GM23248 (cell line): ENCODE measurements at regions not wholly inside any gene's neighbourhood (a gene's known extent, or its start where the extent isn't known, plus 50 kb on each side); places are given as distances from the start of the nearest gene placed in this dataset.

Source experiments
- DNase-seq: peaks from one replicate; pipeline ENCODE4 v3.0.0-alpha.2; 2015
- H2AFZ ChIP-seq: fragments of 200-600 bp; sonication (generic); 2 replicates; pipeline ENCODE4 v1.6.1; 2016; ENCODE audit warnings: antibody characterized with exemption
- H3F3A ChIP-seq: fragments of 200-600 bp; sonication (generic); 2 replicates; pipeline ENCODE4 v1.6.1; 2016; ENCODE audit warnings: mild to moderate bottlenecking, antibody characterized with exemption, mixed run types; ENCODE audit not compliant: insufficient read depth
- H3K27ac ChIP-seq: fragments of 200-600 bp; sonication (generic); 2 replicates; pipeline ENCODE4 v1.5.1; 2016; ENCODE audit warnings: mild to moderate bottlenecking
- H3K27me3 ChIP-seq: fragments of 200-600 bp; sonication (generic); replicated peaks from 2 replicates; pipeline ENCODE4 v1.6.1; 2016; ENCODE audit warnings: mild to moderate bottlenecking; ENCODE audit not compliant: insufficient read depth
- H3K36me3 ChIP-seq: fragments of 200-600 bp; sonication (generic); 2 replicates; pipeline ENCODE4 v1.6.1; 2016; ENCODE audit warnings: low read depth, mild to moderate bottlenecking
- H3K4me1 ChIP-seq: fragments of 200-600 bp; sonication (generic); 2 replicates; pipeline ENCODE4 v1.6.1; 2016; ENCODE audit warnings: mild to moderate bottlenecking; ENCODE audit not compliant: insufficient read depth
- H3K4me2 ChIP-seq: fragments of 200-600 bp; sonication (generic); one replicate; pipeline ENCODE4 v1.6.1; 2016; ENCODE audit warnings: mild to moderate bottlenecking; ENCODE audit not compliant: unreplicated experiment
- H3K4me3 ChIP-seq: fragments of 200-600 bp; sonication (generic); 2 replicates; pipeline ENCODE4 v1.5.1; 2016; ENCODE audit warnings: mild to moderate bottlenecking
- H3K79me2 ChIP-seq: fragments of 200-600 bp; sonication (generic); 2 replicates; pipeline ENCODE4 v1.6.1; 2016; ENCODE audit warnings: mild to moderate bottlenecking; ENCODE audit not compliant: insufficient read depth
- H3K9ac ChIP-seq: fragments of 200-600 bp; sonication (generic); 2 replicates; pipeline ENCODE4 v1.6.1; 2016; ENCODE audit warnings: mild to moderate bottlenecking
- H3K9me2 ChIP-seq: fragments of 200-600 bp; sonication (generic); 2 replicates; pipeline ENCODE4 v1.6.1; 2016; ENCODE audit warnings: mixed run types, mild to moderate bottlenecking, moderate library complexity; ENCODE audit not compliant: insufficient read depth
- H3K9me3 ChIP-seq: fragments of 200-600 bp; sonication (generic); one replicate; pipeline ENCODE4 v1.6.1; 2017; ENCODE audit warnings: low read depth
- H4K20me1 ChIP-seq: fragments of 200-600 bp; sonication (generic); 2 replicates; pipeline ENCODE4 v1.6.0; 2016; ENCODE audit not compliant: insufficient read depth
- EZH2 ChIP-seq: fragments of 200-600 bp; sonication (generic); IDR thresholded peaks from 2 replicates; pipeline ENCODE4 v1.6.1; 2018; ENCODE audit warnings: antibody characterized with exemption, mild to moderate bottlenecking; ENCODE audit not compliant: insufficient read depth, poor library complexity, severe bottlenecking
- EZH2phosphoT487 ChIP-seq: fragments of 200-600 bp; sonication (generic); IDR thresholded peaks from 2 replicates; pipeline ENCODE4 v1.6.1; 2018; ENCODE audit warnings: antibody characterized with exemption, moderate library complexity, mild to moderate bottlenecking, low read depth; ENCODE audit not compliant: insufficient read depth
- WGBS, 2 experiments: methylation state at CpG; one replicate each; pipeline ENCODE4 v1.1.6; 2015 to 2017; ENCODE audit warnings: low lambda C conversion rate in 2 of 2, low coverage in 1 of 2; ENCODE audit errors: missing lambda C conversion rate in 2 of 2; 5-methylcytosine and 5-hydroxymethylcytosine counted together
- in situ Hi-C: fragments of 300-500 bp; cut with MboI; formaldehyde crosslinking; loops from 2 replicates; pipeline ENCODE4 v1.15.0; 2020

GRCh38 chr7:41446606-41447449, 256.1 kb downstream of the INHBA start:
- Histone ChIP-seq H3K27ac (no peak overlapping the region), H3F3A (no peaks in the 10 kb centered on the region), H3K4me3 (no peak overlapping the region), H4K20me1 (no peaks in the 10 kb centered on the region), H3K4me2 (no peak overlapping the region), H3K79me2 (no peaks in the 10 kb centered on the region), H3K9me3 (no peaks in the 10 kb centered on the region), H3K4me1 (peaks cover 7% of the 10 kb centered on the region; the same call in 1 of the 2 replicates), H3K9me2 (no peaks in the 10 kb centered on the region), H2AFZ (no peak overlapping the region), H3K36me3 (no peaks in the 10 kb centered on the region), H3K9ac (no peak overlapping the region), H3K27me3 (no peaks in the 10 kb centered on the region)
- TF ChIP-seq EZH2phosphoT487: no peak
- TF ChIP-seq EZH2: no peak
- in situ Hi-C loops: no loop called here
- WGBS, 2 experiments: 84 to 85% methylated on average over 7 of the region's 7 CpGs
- no peak for DNase-seq

GRCh38 chr7:41445946-41446345, 256.9 kb downstream of the INHBA start:
- in situ Hi-C loops: no loop called here
- H3K27me3 ChIP-seq: no peaks in the 10 kb centered on the region
- no peaks in the 10 kb centered on the region for H4K20me1 ChIP-seq
- H3K9me2 ChIP-seq: no peaks in the 10 kb centered on the region
- H3K27ac ChIP-seq: no peak overlapping the region
- peaks cover 3% of the 10 kb centered on the region; the same call in 1 of the 2 replicates for H3K4me1 ChIP-seq
- H3K4me3 ChIP-seq: no peak overlapping the region
- H2AFZ ChIP-seq: no peak overlapping the region
- H3K36me3 ChIP-seq: no peaks in the 10 kb centered on the region
- TF ChIP-seq EZH2phosphoT487: no peak
- no peak for TF ChIP-seq EZH2
- WGBS, 2 experiments: 90 to 95% methylated on average over 3 of the region's 3 CpGs
- no peaks in the 10 kb centered on the region for H3K79me2 ChIP-seq
- no peaks in the 10 kb centered on the region for H3K9me3 ChIP-seq
- DNase-seq: no peak
- H3K9ac ChIP-seq: no peak overlapping the region
- no peaks in the 10 kb centered on the region for H3F3A ChIP-seq
- no peak overlapping the region for H3K4me2 ChIP-seq

GRCh38 chr7:41445432-41445831, 257.5 kb downstream of the INHBA start:
- H4K20me1 ChIP-seq: no peaks in the 10 kb centered on the region
- no peak overlapping the region for H2AFZ ChIP-seq

GRCh38 chr7:41439515-41439879, 263.4 kb downstream of the INHBA start:
- Histone ChIP-seq H3K4me3 (no peak overlapping the region), H3K27ac (no peak overlapping the region), H4K20me1 (no peaks in the 10 kb centered on the region), H3K9me2 (no peaks in the 10 kb centered on the region), H3K9me3 (no peaks in the 10 kb centered on the region), H3K36me3 (no peaks in the 10 kb centered on the region), H3K79me2 (no peaks in the 10 kb centered on the region), H3K4me1 (no peaks in the 10 kb centered on the region), H3K9ac (no peak overlapping the region), H3K27me3 (no peaks in the 10 kb centered on the region), H3F3A (peaks cover 7% of the 10 kb centered on the region; the same call in 1 of the 2 replicates), H3K4me2 (no peak overlapping the region), H2AFZ (no peak overlapping the region; the same call in 1 of the 2 replicates)
- TF ChIP-seq EZH2: no peak
- TF ChIP-seq EZH2phosphoT487: no peak
- DNase-seq: no peak
- WGBS, 2 experiments: 75 to 81% methylated on average over 7 of the region's 7 CpGs
- in situ Hi-C loops: no loop called here

More at GRCh38 chr7:41445432-41445831, 257.5 kb downstream of the INHBA start:
- TF ChIP-seq EZH2phosphoT487: no peak
- TF ChIP-seq EZH2: no peak
- in situ Hi-C loops: no loop called here
- H3F3A ChIP-seq: no peaks in the 10 kb centered on the region
- no peak overlapping the region for H3K4me2 ChIP-seq
- H3K27ac ChIP-seq: no peak overlapping the region
- no peaks in the 10 kb centered on the region for H3K79me2 ChIP-seq
- H3K4me3 ChIP-seq: no peak overlapping the region
- H3K9me2 ChIP-seq: no peaks in the 10 kb centered on the region
- DNase-seq: no peak
- H3K4me1 ChIP-seq: peaks cover 3% of the 10 kb centered on the region; the same call in 1 of the 2 replicates
- H3K9ac ChIP-seq: no peak overlapping the region
- WGBS, 2 experiments: 96 to 98% methylated on average over 1 of the region's 1 CpG
- H3K36me3 ChIP-seq: no peaks in the 10 kb centered on the region
- no peaks in the 10 kb centered on the region for H3K9me3 ChIP-seq
- no peaks in the 10 kb centered on the region for H3K27me3 ChIP-seq
